Stimulated activated CD4-positive, alpha-beta T cell treated with anti-CD3 and anti-CD28 coated beads, Interleukin-1b, Interleukin-23, amount 100 ng/mL, for 4 hours (primary cell): ENCODE measurements at regions not wholly inside any gene's neighbourhood (a gene's known extent, or its start where the extent isn't known, plus 50 kb on each side); places are given as distances from the start of the nearest gene placed in this dataset.
"Not testable (repeated sequence)": the region's sequence is repeated elsewhere in the genome, so short reads cannot be mapped to it uniquely, and the experiment has no call there.

ENCODE experiments used
- DNase-seq, 2 donors: peaks; one replicate each; pipeline ENCODE4 v3.0.0-alpha.2; 2020; ENCODE audit warnings: low read depth in 2 of 2

GRCh38 chr11:57917632-57918031, 106.0 kb upstream of the OR9Q1 start:
- no peak for DNase-seq

GRCh38 chr11:57920971-57921370, 102.7 kb upstream of the OR9Q1 start:
- DNase-seq, result no peak

GRCh38 chr11:57932105-57932504, 91.6 kb upstream of the OR9Q1 start:
- DNase-seq, result no peak

GRCh38 chr11:57935402-57936049, 88.2 kb upstream of the OR9Q1 start:
- no peak for DNase-seq

GRCh38 chr11:57936050-57936418, 87.6 kb upstream of the OR9Q1 start:
- no peak for DNase-seq

GRCh38 chr11:57937431-57937830, 86.2 kb upstream of the OR9Q1 start:
- DNase-seq, result no peak

GRCh38 chr11:57938351-57938750, 85.3 kb upstream of the OR9Q1 start:
- no peak for DNase-seq

GRCh38 chr11:57940044-57940756, 83.5 kb upstream of the OR9Q1 start:
- DNase-seq, result no peak

GRCh38 chr11:57941875-57942274, 81.8 kb upstream of the OR9Q1 start:
- no peak for DNase-seq

GRCh38 chr11:57942808-57943207, 80.9 kb upstream of the OR9Q1 start:
- no peak for DNase-seq

GRCh38 chr11:57943766-57944165, 79.9 kb upstream of the OR9Q1 start:
- not testable (repeated sequence) for DNase-seq

GRCh38 chr11:57946628-57947027, 77.1 kb upstream of the OR9Q1 start:
- DNase-seq, result no peak

GRCh38 chr11:57964660-57965059, 59.0 kb upstream of the OR9Q1 start:
- no peak for DNase-seq

- DNase-seq, result no peak
These were observed 52.2 kb upstream of the OR9Q1 start for GRCh38 chr11:57971272-57972012.

GRCh38 chr11:57972013-57972367, 51.7 kb upstream of the OR9Q1 start:
- no peak for DNase-seq
